ENCODE measurements at regions not wholly inside any gene's neighbourhood (a gene's known extent, or its start where the extent isn't known, plus 50 kb on each side); places are given as distances from the start of the nearest gene placed in this dataset.

- TF ChIP-seq CTCF (IDR thresholded peaks at IDR 0.05) = no peak
- no peak for TF ChIP-seq MXI1 (IDR thresholded peaks at IDR 0.05; ENCODE audit: low read depth, low read length)
- TF ChIP-seq EZH2phosphoT487 (IDR thresholded peaks at IDR 0.05; ENCODE audit: borderline replicate concordance, low read depth) = no peak
- TF ChIP-seq GABPA (IDR thresholded peaks at IDR 0.05; ENCODE audit: low read depth) = no peak
- TF ChIP-seq RAD21 (IDR thresholded peaks at IDR 0.05; ENCODE audit: low read length) = no peak
- TF ChIP-seq YY1 (IDR thresholded peaks at IDR 0.05; ENCODE audit: low read depth) = no peak
- TF ChIP-seq IRF3 (IDR thresholded peaks at IDR 0.05; ENCODE audit: low read depth, low read length) = no peak
- TF ChIP-seq REST (IDR thresholded peaks at IDR 0.05; ENCODE audit: low read depth, low read length) = no peak
- no peak for TF ChIP-seq SIN3A (IDR thresholded peaks at IDR 0.05; ENCODE audit: borderline replicate concordance, low read depth, low read length)
- TF ChIP-seq MAX (IDR thresholded peaks at IDR 0.05; ENCODE audit: low read depth) = no peak
- TF ChIP-seq NFIC (IDR thresholded peaks at IDR 0.05; ENCODE audit: borderline replicate concordance) = no peak
- TF ChIP-seq TEAD4 (IDR thresholded peaks at IDR 0.05; ENCODE audit: borderline replicate concordance, insufficient read depth) = no peak
- TF ChIP-seq USF2 (IDR thresholded peaks at IDR 0.05; ENCODE audit: borderline replicate concordance, low read depth, low read length) = no peak
These were observed 102.3 kb downstream of the CHST1 start for GRCh38 chr11:45563171-45563570.
